SK-N-SH (cell line): ENCODE measurements at regions not wholly inside any gene's neighbourhood (a gene's known extent, or its start where the extent isn't known, plus 50 kb on each side); places are given as distances from the start of the nearest gene placed in this dataset.

Source experiments
- CTCF ChIA-PET: fragments of 300-600, 350-600 bp; formaldehyde crosslinking; extraction: SDS; loops from one replicate; lab custom pipeline; 2021; lab: Yijun Ruan, JAX
- POLR2A ChIA-PET: fragments of 350-600 bp; sonication (Branson Sonifier 250); formaldehyde crosslinking; extraction: SDS; loops from one replicate; lab custom pipeline; 2020; ENCODE audit warnings: antibody characterized with exemption, inconsistent platforms; lab: Yijun Ruan, JAX
- DNase-seq: peaks from one replicate; pipeline ENCODE4 v3.0.0; 2012
- H2AFZ ChIP-seq: fragments of 200-600 bp; sonication (generic); 2 replicates; pipeline ENCODE4 v1.8.1; 2016; ENCODE audit warnings: antibody characterized with exemption, mild to moderate bottlenecking, low read depth
- H3F3A ChIP-seq: fragments of 200-600 bp; sonication (generic); replicated peaks from 2 replicates; pipeline ENCODE3; 2016; ENCODE audit warnings: antibody characterized with exemption, mild to moderate bottlenecking; ENCODE audit not compliant: insufficient read depth
- H3K27ac ChIP-seq, 2 experiments: fragments of 200-500 bp in 1 of 2; fragments of 200-600 bp in 1 of 2; sonication (Bioruptor generic) in 1 of 2; sonication (generic), shearing (Covaris generic) in 1 of 2; 2 replicates each; pipeline versions ENCODE4 v1.5.1 to v1.6.1; 2014 to 2016; ENCODE audit warnings: low read depth in 2 of 2, inconsistent platforms in 1 of 2, low read length in 1 of 2, mild to moderate bottlenecking in 1 of 2, mixed read lengths in 1 of 2
- H3K27me3 ChIP-seq: fragments of 200-600 bp; sonication (generic), shearing (Covaris generic); 2 replicates; pipeline ENCODE4 v1.6.1; 2016; ENCODE audit warnings: mixed run types; ENCODE audit not compliant: insufficient read depth
- H3K36me3 ChIP-seq, 2 experiments: fragments of 200-500 bp in 1 of 2; fragments of 200-600 bp in 1 of 2; sonication (Bioruptor generic) in 1 of 2; sonication (generic) in 1 of 2; replicated peaks in 1 of 2; 2 replicates each; pipeline versions ENCODE3 to v1.5.1; 2014 to 2016; ENCODE audit warnings: low read length in 1 of 2, mild to moderate bottlenecking in 1 of 2; ENCODE audit not compliant: insufficient read depth in 2 of 2, control insufficient read depth in 1 of 2
- H3K4me1 ChIP-seq, 2 experiments: fragments of 200-500 bp in 1 of 2; fragments of 200-600 bp in 1 of 2; sonication (Bioruptor generic) in 1 of 2; sonication (generic), shearing (Covaris generic) in 1 of 2; 2 replicates each; pipeline versions ENCODE4 v1.5.1 to v1.6.1; 2014 to 2016; ENCODE audit warnings: low read depth in 1 of 2, low read length in 1 of 2, mixed run types in 1 of 2; ENCODE audit not compliant: insufficient read depth in 2 of 2, control insufficient read depth in 1 of 2
- H3K4me2 ChIP-seq: fragments of 200-600 bp; sonication (generic), shearing (Covaris generic); 2 replicates; pipeline ENCODE4 v1.6.1; 2017; ENCODE audit warnings: mixed run types
- H3K4me3 ChIP-seq, 2 experiments: fragments of 200-500 bp in 1 of 2; fragments of 200-600 bp in 1 of 2; sonication (Bioruptor generic) in 1 of 2; sonication (generic), shearing (Covaris generic) in 1 of 2; 2 replicates each; pipeline versions ENCODE4 v1.5.1 to v1.8.1; 2014 to 2016; ENCODE audit warnings: low read depth in 2 of 2, inconsistent platforms in 1 of 2, low read length in 1 of 2, mild to moderate bottlenecking in 1 of 2, mixed read lengths in 1 of 2, moderate library complexity in 1 of 2
- H3K79me2 ChIP-seq: fragments of 200-600 bp; sonication (generic); 2 replicates; pipeline ENCODE4 v1.8.1; 2017; ENCODE audit warnings: mild to moderate bottlenecking; ENCODE audit not compliant: insufficient read depth
- H3K9ac ChIP-seq: fragments of 200-600 bp; sonication (generic); 2 replicates; pipeline ENCODE4 v1.6.1; 2017; ENCODE audit warnings: mixed run types
- H3K9me2 ChIP-seq: fragments of 200-600 bp; sonication (generic); 2 replicates; pipeline ENCODE4 v1.6.1; 2017; ENCODE audit warnings: mixed run types
- H3K9me3 ChIP-seq: fragments of 200-600 bp; sonication (generic); 2 replicates; pipeline ENCODE4 v1.6.1; 2017; ENCODE audit warnings: mixed run types, mild to moderate bottlenecking, moderate library complexity
- H4K20me1 ChIP-seq: fragments of 200-600 bp; sonication (generic); 2 replicates; pipeline ENCODE4 v1.6.1; 2017; ENCODE audit warnings: mild to moderate bottlenecking, mixed run types; ENCODE audit not compliant: insufficient read depth
- CTCF ChIP-seq: fragments of 200-600 bp; sonication (generic); IDR thresholded peaks from 2 replicates; pipeline ENCODE4 v1.6.1; 2017; ENCODE audit warnings: antibody characterized with exemption, mild to moderate bottlenecking, moderate library complexity
- EP300 ChIP-seq, 2 experiments: IDR thresholded peaks; 2 replicates each; pipeline versions ENCODE4 v1.4.0 to v1.6.1; 2012; ENCODE audit warnings: borderline replicate concordance in 1 of 2, low read depth in 1 of 2, low read length in 1 of 2
- FOSL2 ChIP-seq: IDR thresholded peaks from 2 replicates; pipeline ENCODE4 v1.4.0; 2012; ENCODE audit warnings: low read depth, mild to moderate bottlenecking, moderate library complexity, borderline replicate concordance
- FOXJ3 ChIP-seq: sonication (generic); formaldehyde crosslinking; IDR thresholded peaks from 2 replicates; pipeline ENCODE4 v1.5.1; 2020; ENCODE audit warnings: mild to moderate bottlenecking, missing genetic modification reagents
- IRF3 ChIP-seq: fragments of 150-350 bp; IDR thresholded peaks from 2 replicates; pipeline ENCODE4 v1.6.1; 2016; ENCODE audit warnings: mild to moderate bottlenecking, low read depth, low read length
- JUND ChIP-seq: IDR thresholded peaks from 2 replicates; pipeline ENCODE4 v1.4.0; 2012
- MAX ChIP-seq: IDR thresholded peaks from 2 replicates; pipeline ENCODE4 v1.4.0; 2012; ENCODE audit warnings: low read depth
- MEF2A ChIP-seq: IDR thresholded peaks from 2 replicates; pipeline ENCODE4 v1.4.0; 2012; ENCODE audit warnings: low read depth, borderline replicate concordance
- NFIC ChIP-seq: IDR thresholded peaks from 2 replicates; pipeline ENCODE4 v1.4.0; 2012; ENCODE audit warnings: borderline replicate concordance
- POLR2AphosphoS5 ChIP-seq: IDR thresholded peaks from 2 replicates; pipeline ENCODE4 v1.6.1; 2012; ENCODE audit warnings: low read depth, low read length
- REST ChIP-seq: IDR thresholded peaks from 2 replicates; pipeline ENCODE4 v1.6.1; 2012; ENCODE audit warnings: mild to moderate bottlenecking, low read depth, low read length, moderate library complexity
- RFX5 ChIP-seq: IDR thresholded peaks from 2 replicates; pipeline ENCODE4 v1.6.1; 2012; ENCODE audit warnings: mild to moderate bottlenecking, improper control_type of control experiment, low read length
- SIN3A ChIP-seq: IDR thresholded peaks from 2 replicates; pipeline ENCODE4 v1.6.1; 2012; ENCODE audit warnings: low read depth, mild to moderate bottlenecking, low read length, moderate library complexity, borderline replicate concordance
- SMC3 ChIP-seq: IDR thresholded peaks from 2 replicates; pipeline ENCODE4 v1.6.1; 2012; ENCODE audit warnings: low read depth, low read length, improper control_type of control experiment
- TCF12 ChIP-seq: IDR thresholded peaks from 2 replicates; pipeline ENCODE4 v1.4.0; 2012
- TEAD4 ChIP-seq: IDR thresholded peaks from 2 replicates; pipeline ENCODE4 v1.4.0; 2012; ENCODE audit warnings: mild to moderate bottlenecking, borderline replicate concordance; ENCODE audit not compliant: insufficient read depth
- USF2 ChIP-seq: fragments of 150-350 bp; IDR thresholded peaks from 2 replicates; pipeline ENCODE4 v1.6.1; 2017; ENCODE audit warnings: antibody characterized with exemption, low read length, low read depth, borderline replicate concordance
- WGBS: methylation state at CpG from one replicate; pipeline ENCODE4 v1.1.6; 2017; ENCODE audit warnings: low lambda C conversion rate; 5-methylcytosine and 5-hydroxymethylcytosine counted together

- CTCF ChIA-PET = interaction anchor here (1.2 kb wide), 1 partner anchor 8 kb away, joined by 4 read pairs; no protein-coding TSS in a partner anchor
- H3K9me2 ChIP-seq = no peaks in the 10 kb centered on the region
- peak overlapping the region; percentile 96 for H3K4me2 ChIP-seq
- H3F3A ChIP-seq = peaks cover 26% of the 10 kb centered on the region
- POLR2A ChIA-PET = no interaction called here
- peaks cover 34% of the 10 kb centered on the region for H4K20me1 ChIP-seq
- no peak overlapping the region for H2AFZ ChIP-seq
- peaks cover 6 to 10% of the 10 kb centered on the region in 2 experiments; a peak in 2 of 4 replicates for H3K4me1 ChIP-seq
- H3K27me3 ChIP-seq = no peaks in the 10 kb centered on the region
- WGBS = 16% methylated on average over 21 of the region's 26 CpGs
- peaks cover 61% of the 10 kb centered on the region for H3K79me2 ChIP-seq
- peak overlapping the region; percentile 100 for H3K9ac ChIP-seq
- H3K27ac ChIP-seq = peak overlapping the region; percentile 18 to 92; a peak in 3 of 4 replicates
- H3K36me3 ChIP-seq = peaks cover 0 to 4% of the 10 kb centered on the region in 2 experiments
- no peaks in the 10 kb centered on the region for H3K9me3 ChIP-seq
- peak; percentile 65 for DNase-seq
- no peak for TF ChIP-seq IRF3
- TF ChIP-seq NFIC = peak; percentile 13; the same call in 1 of the 2 replicates
- H3K4me3 ChIP-seq = peak overlapping the region; percentile 72 to 97
These were observed 158.1 kb downstream of the C9orf152 start for GRCh38 chr9:110049699-110050450.

GRCh38 chr9:110050925-110051355 lies 157.0 kb downstream of the C9orf152 start:
- Histone ChIP-seq H3K4me3 (peak overlapping the region; percentile 72 to 97; a peak in 3 of 4 replicates), H3F3A (peaks cover 26% of the 10 kb centered on the region), H3K27me3 (no peaks in the 10 kb centered on the region), H3K79me2 (peaks cover 72% of the 10 kb centered on the region), H3K4me1 (peaks cover 6 to 10% of the 10 kb centered on the region in 2 experiments; a peak in 2 of 4 replicates), H3K27ac (peak overlapping the region; percentile 18 to 92; a peak in 3 of 4 replicates), H3K9me3 (no peaks in the 10 kb centered on the region), H4K20me1 (peaks cover 43% of the 10 kb centered on the region), H3K4me2 (peak overlapping the region; percentile 96), H3K9ac (peak overlapping the region; percentile 100), H3K9me2 (no peaks in the 10 kb centered on the region), H2AFZ (no peak overlapping the region), H3K36me3 (peaks cover 0 to 4% of the 10 kb centered on the region in 2 experiments)
- CTCF ChIA-PET = interaction anchor here (0.7 to 1.4 kb wide), 3 partner anchors 100 to 148 kb away, joined by 3 to 4 read pairs (median 3); no protein-coding TSS in a partner anchor
- POLR2A ChIA-PET = no interaction called here
- WGBS = 21% methylated on average over 1 of the region's 1 CpG
- no peak for DNase-seq
- TF ChIP-seq FOSL2 = peak; percentile 58; the same call in 1 of the 2 replicates
- TF ChIP-seq SMC3 = no peak
- TF ChIP-seq POLR2AphosphoS5 = no peak
- 0 out of 2 replicates have a peak, but pooled peaks have one; percentile 45 for TF ChIP-seq TEAD4
- no peak for TF ChIP-seq CTCF
- peak; percentile 64 for TF ChIP-seq JUND
- 0 out of 2 replicates have a peak, but pooled peaks have one; percentile 21 for TF ChIP-seq MAX
- no peak for TF ChIP-seq FOXJ3 (CRISPR knock-in tag)
- peak; percentile 86 for TF ChIP-seq NFIC
- peak; percentile 58 for TF ChIP-seq TCF12
- peak; percentile 74; the same call in 1 of the 2 replicates for TF ChIP-seq SIN3A
- TF ChIP-seq EP300 (IDR thresholded peaks at IDR 0.05; ENCODE audit: borderline replicate concordance in 1 of 2, low read depth in 1 of 2, low read length in 1 of 2) = peak in 1 of 2 experiments; percentile 59; a peak in 2 of 4 replicates
- no peak for TF ChIP-seq USF2
- TF ChIP-seq REST = peak; percentile 33; the same call in 1 of the 2 replicates
- TF ChIP-seq RFX5 = no peak
- TF ChIP-seq MEF2A = peak; percentile 35; the same call in 1 of the 2 replicates
